ENCODE measurements at regions not wholly inside any gene's neighbourhood (a gene's known extent, or its start where the extent isn't known, plus 50 kb on each side); places are given as distances from the start of the nearest gene placed in this dataset.

DNA sequence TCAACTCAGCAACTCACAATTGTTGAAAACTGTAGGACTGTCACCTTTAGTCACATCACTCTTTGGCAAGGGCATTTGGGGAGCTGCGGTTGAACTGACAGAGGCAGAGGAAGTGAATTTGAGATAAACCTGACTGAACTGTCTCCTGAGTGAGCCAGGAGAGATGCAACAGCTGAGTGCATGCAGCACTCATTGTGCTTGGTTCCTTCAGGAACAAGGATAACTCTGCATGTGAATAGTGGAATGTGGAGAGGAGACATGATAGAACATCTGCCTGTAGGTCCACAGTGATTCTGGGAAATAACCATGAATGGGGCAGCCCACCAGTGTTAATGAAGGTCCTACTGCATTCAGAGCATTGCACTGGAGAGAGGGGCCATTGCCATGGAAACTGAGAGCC lies 494.7 kb downstream of the STK39 start:
- no peak overlapping the region for H3K9ac ChIP-seq (ENCODE audit: low read length)
- no peak overlapping the region for H2AFZ ChIP-seq (ENCODE audit: low read depth, low read length)
- H3K9me3 ChIP-seq (ENCODE audit: low read length) = no peaks in the 10 kb centered on the region
- H3K27me3 ChIP-seq (ENCODE audit: insufficient read depth, low read depth, low read length) = no peaks in the 10 kb centered on the region
- H4K20me1 ChIP-seq (ENCODE audit: insufficient read depth) = no peaks in the 10 kb centered on the region
- TF ChIP-seq, protein P1, sequence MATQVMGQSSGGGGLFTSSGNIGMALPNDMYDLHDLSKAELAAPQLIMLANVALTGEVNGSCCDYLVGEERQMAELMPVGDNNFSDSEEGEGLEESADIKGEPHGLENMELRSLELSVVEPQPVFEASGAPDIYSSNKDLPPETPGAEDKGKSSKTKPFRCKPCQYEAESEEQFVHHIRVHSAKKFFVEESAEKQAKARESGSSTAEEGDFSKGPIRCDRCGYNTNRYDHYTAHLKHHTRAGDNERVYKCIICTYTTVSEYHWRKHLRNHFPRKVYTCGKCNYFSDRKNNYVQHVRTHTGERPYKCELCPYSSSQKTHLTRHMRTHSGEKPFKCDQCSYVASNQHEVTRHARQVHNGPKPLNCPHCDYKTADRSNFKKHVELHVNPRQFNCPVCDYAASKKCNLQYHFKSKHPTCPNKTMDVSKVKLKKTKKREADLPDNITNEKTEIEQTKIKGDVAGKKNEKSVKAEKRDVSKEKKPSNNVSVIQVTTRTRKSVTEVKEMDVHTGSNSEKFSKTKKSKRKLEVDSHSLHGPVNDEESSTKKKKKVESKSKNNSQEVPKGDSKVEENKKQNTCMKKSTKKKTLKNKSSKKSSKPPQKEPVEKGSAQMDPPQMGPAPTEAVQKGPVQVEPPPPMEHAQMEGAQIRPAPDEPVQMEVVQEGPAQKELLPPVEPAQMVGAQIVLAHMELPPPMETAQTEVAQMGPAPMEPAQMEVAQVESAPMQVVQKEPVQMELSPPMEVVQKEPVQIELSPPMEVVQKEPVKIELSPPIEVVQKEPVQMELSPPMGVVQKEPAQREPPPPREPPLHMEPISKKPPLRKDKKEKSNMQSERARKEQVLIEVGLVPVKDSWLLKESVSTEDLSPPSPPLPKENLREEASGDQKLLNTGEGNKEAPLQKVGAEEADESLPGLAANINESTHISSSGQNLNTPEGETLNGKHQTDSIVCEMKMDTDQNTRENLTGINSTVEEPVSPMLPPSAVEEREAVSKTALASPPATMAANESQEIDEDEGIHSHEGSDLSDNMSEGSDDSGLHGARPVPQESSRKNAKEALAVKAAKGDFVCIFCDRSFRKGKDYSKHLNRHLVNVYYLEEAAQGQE (IDR thresholded peaks at IDR 0.05; ENCODE audit: borderline replicate concordance) = no peak
- TF ChIP-seq EP300 (conservative IDR thresholded peaks at IDR 0.05; ENCODE audit: poor library complexity, severe bottlenecking) (no peak), EZH2 (IDR thresholded peaks at IDR 0.05; ENCODE audit: borderline replicate concordance, insufficient read depth, low read length, poor library complexity, severe bottlenecking) (no peak), TAF1 (IDR thresholded peaks at IDR 0.05; ENCODE audit: low read depth) (no peak), SMC3 (conservative IDR thresholded peaks at IDR 0.05; ENCODE audit: poor library complexity) (no peak), RAD21 (conservative IDR thresholded peaks at IDR 0.05) (no peak), MXI1 (conservative IDR thresholded peaks at IDR 0.05; ENCODE audit: poor library complexity, severe bottlenecking) (no peak), POLR2AphosphoS5 (IDR thresholded peaks at IDR 0.05) (no peak)
- TF ChIP-seq, protein P2, sequence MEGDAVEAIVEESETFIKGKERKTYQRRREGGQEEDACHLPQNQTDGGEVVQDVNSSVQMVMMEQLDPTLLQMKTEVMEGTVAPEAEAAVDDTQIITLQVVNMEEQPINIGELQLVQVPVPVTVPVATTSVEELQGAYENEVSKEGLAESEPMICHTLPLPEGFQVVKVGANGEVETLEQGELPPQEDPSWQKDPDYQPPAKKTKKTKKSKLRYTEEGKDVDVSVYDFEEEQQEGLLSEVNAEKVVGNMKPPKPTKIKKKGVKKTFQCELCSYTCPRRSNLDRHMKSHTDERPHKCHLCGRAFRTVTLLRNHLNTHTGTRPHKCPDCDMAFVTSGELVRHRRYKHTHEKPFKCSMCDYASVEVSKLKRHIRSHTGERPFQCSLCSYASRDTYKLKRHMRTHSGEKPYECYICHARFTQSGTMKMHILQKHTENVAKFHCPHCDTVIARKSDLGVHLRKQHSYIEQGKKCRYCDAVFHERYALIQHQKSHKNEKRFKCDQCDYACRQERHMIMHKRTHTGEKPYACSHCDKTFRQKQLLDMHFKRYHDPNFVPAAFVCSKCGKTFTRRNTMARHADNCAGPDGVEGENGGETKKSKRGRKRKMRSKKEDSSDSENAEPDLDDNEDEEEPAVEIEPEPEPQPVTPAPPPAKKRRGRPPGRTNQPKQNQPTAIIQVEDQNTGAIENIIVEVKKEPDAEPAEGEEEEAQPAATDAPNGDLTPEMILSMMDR (IDR thresholded peaks at IDR 0.05; ENCODE audit: poor library complexity, severe bottlenecking) = no peak
- no peak overlapping the region for H3K4me2 ChIP-seq (ENCODE audit: low read length)
- no peaks in the 10 kb centered on the region for H3K9me2 ChIP-seq (ENCODE audit: insufficient read depth, low read length)
- no peaks in the 10 kb centered on the region for H3K79me2 ChIP-seq (replicated peaks; ENCODE audit: insufficient read depth, low read length)
- no peaks in the 10 kb centered on the region for H3K36me3 ChIP-seq (ENCODE audit: insufficient read depth, low read length)
- H3F3A ChIP-seq (ENCODE audit: insufficient read depth, low read length, poor library complexity, severe bottlenecking) = no peaks in the 10 kb centered on the region
- H3K27ac ChIP-seq (ENCODE audit: low read length) = no peak overlapping the region
- H3K4me3 ChIP-seq (ENCODE audit: low read length) = no peak overlapping the region

DNA sequence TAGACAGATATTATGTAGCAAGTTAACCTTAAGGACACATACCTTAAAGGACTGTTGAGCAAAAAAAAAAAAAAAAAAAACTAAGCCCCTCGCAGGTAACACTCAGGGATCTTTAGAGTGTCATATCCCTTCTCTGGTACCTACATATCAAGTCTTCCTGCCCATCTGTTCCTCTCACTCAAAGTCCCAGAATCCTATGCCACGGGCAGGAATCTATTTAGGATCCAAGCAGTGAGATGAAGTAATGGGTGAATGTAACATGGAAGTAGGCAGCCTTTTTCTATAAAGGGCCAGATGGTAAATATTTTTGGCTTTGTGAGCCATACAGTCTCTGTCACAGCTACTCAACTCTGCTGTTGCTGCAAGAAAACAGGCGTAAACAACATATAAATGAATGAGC lies 496.7 kb downstream of the STK39 start:
- Histone ChIP-seq H3K9me2 (ENCODE audit: insufficient read depth, low read length) (no peaks in the 10 kb centered on the region), H3K27me3 (ENCODE audit: insufficient read depth, low read depth, low read length) (no peaks in the 10 kb centered on the region), H3K27ac (ENCODE audit: low read length) (no peak overlapping the region), H3K9ac (ENCODE audit: low read length) (no peak overlapping the region), H3K9me3 (ENCODE audit: low read length) (no peaks in the 10 kb centered on the region), H3K4me2 (ENCODE audit: low read length) (no peak overlapping the region), H3F3A (ENCODE audit: insufficient read depth, low read length, poor library complexity, severe bottlenecking) (no peaks in the 10 kb centered on the region), H3K36me3 (ENCODE audit: insufficient read depth, low read length) (no peaks in the 10 kb centered on the region), H4K20me1 (ENCODE audit: insufficient read depth) (no peaks in the 10 kb centered on the region), H2AFZ (ENCODE audit: low read depth, low read length) (no peak overlapping the region), H3K79me2 (replicated peaks; ENCODE audit: insufficient read depth, low read length) (no peaks in the 10 kb centered on the region), H3K4me3 (ENCODE audit: low read length) (no peak overlapping the region)
- no peak for TF ChIP-seq EZH2 (IDR thresholded peaks at IDR 0.05; ENCODE audit: borderline replicate concordance, insufficient read depth, low read length, poor library complexity, severe bottlenecking)
- TF ChIP-seq, protein P1 (IDR thresholded peaks at IDR 0.05; ENCODE audit: borderline replicate concordance) = no peak
- no peak for TF ChIP-seq MXI1 (conservative IDR thresholded peaks at IDR 0.05; ENCODE audit: poor library complexity, severe bottlenecking)

Data from neural cell (in vitro differentiated cells).